Upper lobe of left lung (tissue), 6 donors: ENCODE measurements at regions not wholly inside any gene's neighbourhood (a gene's known extent, or its start where the extent isn't known, plus 50 kb on each side); places are given as distances from the start of the nearest gene placed in this dataset.
"Not testable (repeated sequence)": the region's sequence is repeated elsewhere in the genome, so short reads cannot be mapped to it uniquely, and the experiment has no call there.

Experiments
- ATAC-seq, 2 donors: fragments of 200-7000 bp; cut with Tn5 transposase; one replicate each; pipeline ENCODE4 v1.9.1; 2022; ENCODE audit warnings: mild to moderate bottlenecking in 2 of 2, moderate library complexity in 2 of 2; ENCODE audit not compliant: low FRiP score in 2 of 2
- DNase-seq, 2 donors: peaks; one replicate each; pipeline ENCODE4 v3.0.0-alpha.2; 2019 to 2020
- H3K27ac ChIP-seq, 4 donors: fragments of 200-600 bp; sonication (generic); one replicate each; pipeline ENCODE4 v1.5.1; 2016 to 2019
- H3K27me3 ChIP-seq, 4 donors: fragments of 200-600 bp; sonication (generic); one replicate each; pipeline ENCODE4 v1.5.1; 2017 to 2019
- H3K36me3 ChIP-seq, 4 donors: fragments of 200-600 bp; sonication (generic); one replicate each; pipeline ENCODE4 v1.5.1; 2016 to 2019
- H3K4me1 ChIP-seq, 4 donors: fragments of 200-600 bp; sonication (generic); one replicate each; pipeline ENCODE4 v1.5.1; 2018 to 2019
- H3K4me3 ChIP-seq, 4 donors: fragments of 200-600 bp; sonication (generic); one replicate each; pipeline ENCODE4 v1.5.1; 2017 to 2019; ENCODE audit warnings: mild to moderate bottlenecking in 2 of 4, moderate library complexity in 1 of 4
- H3K9me3 ChIP-seq, 4 donors: fragments of 200-600 bp; sonication (generic); one replicate each; pipeline ENCODE4 v1.5.1; 2018 to 2019
- EP300 ChIP-seq, 4 donors: sonication (generic); formaldehyde crosslinking; IDR thresholded peaks; one replicate each; pipeline ENCODE4 v1.5.1; 2017; ENCODE audit warnings: antibody characterized with exemption in 4 of 4, control low read depth in 2 of 4
- POLR2A ChIP-seq, 4 donors: fragments of 450-650 bp; IDR thresholded peaks; one replicate each; pipeline ENCODE4 v1.5.1; 2016 to 2017; ENCODE audit warnings: antibody characterized with exemption in 4 of 4, mild to moderate bottlenecking in 2 of 4
- POLR2AphosphoS5 ChIP-seq, 2 donors: sonication (generic); formaldehyde crosslinking; IDR thresholded peaks; one replicate each; pipeline ENCODE4 v1.5.1; 2017; ENCODE audit warnings: antibody characterized with exemption in 2 of 2
- WGBS, 2 donors: methylation state at CpG; one replicate each; pipeline ENCODE4 v1.1.5; 2017 to 2018; 5-methylcytosine and 5-hydroxymethylcytosine counted together
- TF ChIP-seq, protein P1 (sequence below), 6 experiments: fragments of 450-650 bp in 4 of 6; fragments of 200-600 bp in 2 of 6; sonication (generic) in 2 of 6; IDR thresholded peaks; one replicate each; pipeline ENCODE4 v1.5.1; 2016 to 2019; ENCODE audit warnings: antibody characterized with exemption in 6 of 6
- donor health status: DM: no; HTN: no; CAD: no; lungs with moderate emphysema.
- donor health status: DM: no; HTN: yes; CAD: no; lungs with severe emphysema.

DNA sequence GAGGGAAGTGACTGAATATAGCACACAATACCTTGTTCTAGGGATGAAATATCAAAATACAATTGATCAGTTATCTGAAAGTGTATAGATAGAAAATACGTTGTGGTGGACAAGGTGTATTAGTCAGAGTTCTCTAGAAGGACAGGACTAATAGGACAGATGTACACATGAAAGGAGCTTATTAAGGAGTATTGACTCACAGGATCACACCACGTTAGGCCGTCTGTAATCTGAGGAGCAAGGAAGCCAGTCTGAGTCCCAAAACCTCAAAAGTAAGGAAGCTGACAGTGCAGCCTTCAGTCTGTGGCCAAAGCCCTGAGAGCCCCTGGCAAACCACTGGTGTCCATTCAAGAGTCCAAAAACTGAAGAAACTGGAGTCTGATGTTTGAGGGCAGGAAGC is 406.1 kb downstream of the MDFIC start:
- ATAC-seq (no peak), DNase-seq (no peak)
- TF ChIP-seq, protein P1, sequence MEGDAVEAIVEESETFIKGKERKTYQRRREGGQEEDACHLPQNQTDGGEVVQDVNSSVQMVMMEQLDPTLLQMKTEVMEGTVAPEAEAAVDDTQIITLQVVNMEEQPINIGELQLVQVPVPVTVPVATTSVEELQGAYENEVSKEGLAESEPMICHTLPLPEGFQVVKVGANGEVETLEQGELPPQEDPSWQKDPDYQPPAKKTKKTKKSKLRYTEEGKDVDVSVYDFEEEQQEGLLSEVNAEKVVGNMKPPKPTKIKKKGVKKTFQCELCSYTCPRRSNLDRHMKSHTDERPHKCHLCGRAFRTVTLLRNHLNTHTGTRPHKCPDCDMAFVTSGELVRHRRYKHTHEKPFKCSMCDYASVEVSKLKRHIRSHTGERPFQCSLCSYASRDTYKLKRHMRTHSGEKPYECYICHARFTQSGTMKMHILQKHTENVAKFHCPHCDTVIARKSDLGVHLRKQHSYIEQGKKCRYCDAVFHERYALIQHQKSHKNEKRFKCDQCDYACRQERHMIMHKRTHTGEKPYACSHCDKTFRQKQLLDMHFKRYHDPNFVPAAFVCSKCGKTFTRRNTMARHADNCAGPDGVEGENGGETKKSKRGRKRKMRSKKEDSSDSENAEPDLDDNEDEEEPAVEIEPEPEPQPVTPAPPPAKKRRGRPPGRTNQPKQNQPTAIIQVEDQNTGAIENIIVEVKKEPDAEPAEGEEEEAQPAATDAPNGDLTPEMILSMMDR (IDR thresholded peaks at IDR 0.05) = no peak
- TF ChIP-seq POLR2AphosphoS5 (IDR thresholded peaks at IDR 0.05) = no peak
- no peak for TF ChIP-seq EP300 (IDR thresholded peaks at IDR 0.05)
- no peak for TF ChIP-seq POLR2A (IDR thresholded peaks at IDR 0.05)
- Histone ChIP-seq H3K36me3 (no peaks in the 10 kb centered on the region), H3K4me1 (no peaks in the 10 kb centered on the region), H3K27ac (no peak overlapping the region), H3K27me3 (no peaks in the 10 kb centered on the region), H3K9me3 (no peaks in the 10 kb centered on the region), H3K4me3 (no peak overlapping the region)
- 89 to 92% methylated on average over 3 of the region's 3 CpGs for WGBS, 2 donors

DNA sequence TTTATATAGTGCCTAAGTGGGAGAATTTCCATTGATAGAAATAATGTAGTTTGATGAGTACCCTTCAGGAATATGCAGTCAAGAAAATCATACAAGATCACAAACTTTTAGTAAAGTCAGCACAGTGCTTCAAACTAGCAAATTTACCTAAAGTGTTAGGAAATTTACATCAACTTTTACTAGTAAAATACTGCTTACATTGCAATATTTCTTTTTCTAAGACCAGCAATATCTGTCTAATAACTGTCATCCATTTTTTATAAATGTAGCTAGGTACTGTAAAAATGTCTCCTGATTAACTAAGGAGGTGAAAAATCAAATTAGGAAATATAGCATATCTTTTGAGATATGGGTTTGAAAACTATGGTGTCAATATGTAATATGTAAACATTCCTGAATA is 405.4 kb downstream of the MDFIC start:
- Histone ChIP-seq H3K27me3 (no peaks in the 10 kb centered on the region), H3K9me3 (no peaks in the 10 kb centered on the region), H3K4me3 (no peak overlapping the region), H3K27ac (no peak overlapping the region), H3K36me3 (no peaks in the 10 kb centered on the region), H3K4me1 (no peaks in the 10 kb centered on the region)
- DNase-seq (no peak), ATAC-seq (no peak)
- TF ChIP-seq POLR2A (IDR thresholded peaks at IDR 0.05) (no peak), POLR2AphosphoS5 (IDR thresholded peaks at IDR 0.05) (no peak), EP300 (IDR thresholded peaks at IDR 0.05) (no peak)
- TF ChIP-seq, protein P1 (IDR thresholded peaks at IDR 0.05) = no peak

DNA sequence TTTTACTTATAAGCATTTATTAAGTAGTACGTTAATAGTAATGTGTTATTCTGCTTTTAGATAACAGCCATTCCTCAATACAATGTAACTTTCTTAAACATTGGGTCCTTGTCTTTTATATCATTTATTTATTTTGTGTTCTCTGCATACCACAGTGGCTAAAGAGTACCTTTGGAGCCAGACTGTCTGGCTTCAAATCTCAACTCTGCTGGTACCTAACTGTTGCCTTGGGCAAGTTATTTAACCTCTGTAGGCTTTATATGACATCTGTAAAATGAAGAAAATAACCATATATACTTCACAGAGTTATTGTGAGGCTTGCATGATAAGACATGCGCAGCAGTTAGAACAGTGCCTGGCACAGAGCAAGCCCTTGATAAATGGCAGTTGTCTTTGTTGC is 397.6 kb downstream of the MDFIC start:
- WGBS, 2 donors = 70 to 78% methylated on average over 2 of the region's 2 CpGs
- Histone ChIP-seq H3K4me1 (no peaks in the 10 kb centered on the region), H3K9me3 (no peaks in the 10 kb centered on the region), H3K27ac (no peak overlapping the region), H3K36me3 (no peaks in the 10 kb centered on the region), H3K4me3 (no peak overlapping the region), H3K27me3 (no peaks in the 10 kb centered on the region)
- DNase-seq = no peak
- no peak for TF ChIP-seq EP300 (IDR thresholded peaks at IDR 0.05)
- TF ChIP-seq, protein P1 (IDR thresholded peaks at IDR 0.05) = no peak
- TF ChIP-seq POLR2A (IDR thresholded peaks at IDR 0.05) = no peak
- TF ChIP-seq POLR2AphosphoS5 (IDR thresholded peaks at IDR 0.05) = no peak
- no peak for ATAC-seq

DNA sequence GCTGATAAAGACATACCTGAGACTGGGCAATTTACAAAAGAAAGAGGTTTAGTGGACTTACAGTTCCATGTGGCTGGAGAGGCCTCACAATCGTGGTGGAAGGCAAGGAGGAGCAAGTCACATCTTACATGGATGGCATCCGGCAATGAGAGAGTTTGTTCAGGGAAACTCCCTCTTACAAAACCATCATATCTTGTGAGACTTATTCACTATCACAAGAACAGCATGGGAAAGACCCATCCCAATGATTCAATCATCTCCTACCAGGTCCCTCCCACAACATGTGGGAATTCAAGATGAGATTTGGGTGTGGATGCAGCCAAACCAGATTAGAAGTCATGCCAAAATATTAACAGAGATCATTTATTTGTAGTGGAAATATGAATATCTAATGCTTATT is 388.4 kb downstream of the MDFIC start:
- not testable (repeated sequence) for H3K27ac ChIP-seq, H3K36me3 ChIP-seq, ATAC-seq, H3K9me3 ChIP-seq, DNase-seq, H3K4me3 ChIP-seq, H3K4me1 ChIP-seq, H3K27me3 ChIP-seq
- WGBS, 2 donors = 89 to 90% methylated on average over 2 of the region's 2 CpGs

DNA sequence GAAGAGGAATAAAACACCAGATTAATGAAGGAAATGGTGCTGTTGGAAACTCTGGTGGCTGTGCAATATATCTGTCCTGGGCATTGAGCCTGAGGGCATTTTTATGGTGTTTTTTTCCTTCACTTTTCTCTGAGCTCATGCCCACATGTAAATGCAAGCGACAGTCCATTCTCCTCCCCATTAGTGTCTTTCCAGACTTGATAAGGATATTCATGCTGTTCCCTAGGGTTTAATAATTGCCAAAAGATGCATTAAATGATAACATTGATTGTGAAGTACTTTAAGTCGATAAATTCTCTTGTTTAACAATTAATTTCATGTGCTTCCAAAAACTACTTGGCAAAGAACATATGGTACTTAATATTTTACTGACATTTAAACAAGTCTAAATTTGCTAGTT is 384.7 kb downstream of the MDFIC start:
- Histone ChIP-seq H3K27ac (no peak overlapping the region), H3K27me3 (no peaks in the 10 kb centered on the region), H3K4me1 (no peaks in the 10 kb centered on the region), H3K36me3 (no peaks in the 10 kb centered on the region), H3K4me3 (no peak overlapping the region), H3K9me3 (no peaks in the 10 kb centered on the region)
- WGBS, 2 donors = 59 to 61% methylated on average over 2 of the region's 2 CpGs
- ATAC-seq (no peak), DNase-seq (no peak)
- TF ChIP-seq EP300 (IDR thresholded peaks at IDR 0.05) = no peak
- no peak for TF ChIP-seq POLR2A (IDR thresholded peaks at IDR 0.05)
- TF ChIP-seq, protein P1 (IDR thresholded peaks at IDR 0.05) = no peak
- no peak for TF ChIP-seq POLR2AphosphoS5 (IDR thresholded peaks at IDR 0.05)
